HCT116 (cell line): ENCODE measurements at regions not wholly inside any gene's neighbourhood (a gene's known extent, or its start where the extent isn't known, plus 50 kb on each side); places are given as distances from the start of the nearest gene placed in this dataset.

Experiments
- ATAC-seq: fragments of 200-7000 bp; cut with Tn5 transposase; 2 replicates; pipeline ENCODE4 v1.9.1; 2020; ENCODE audit warnings: mild to moderate bottlenecking, moderate library complexity
- BruUV-seq: library from RNA; stranded (reverse); fragments of 400-500 nt; replicated peaks from 2 replicates; lab custom pipeline; 2021; lab: Mats Ljungman, UMichigan
- CTCF ChIA-PET: fragments of 300-600 bp; sonication (Branson Sonifier 250); formaldehyde crosslinking; loops from one replicate; lab custom pipeline; 2021; ENCODE audit warnings: antibody characterized with exemption; lab: Charles Lee
- POLR2A ChIA-PET: fragments of 300-600, 350-600 bp; sonication (Branson Sonifier 250); formaldehyde crosslinking; loops from one replicate; lab custom pipeline; 2021; ENCODE audit warnings: antibody characterized with exemption; lab: Charles Lee
- RAD21 ChIA-PET, 2 experiments: fragments of 300-600 bp; sonication (Branson Sonifier 250); formaldehyde crosslinking; loops; one replicate each; lab custom pipeline; 2023; ENCODE audit warnings: low total read pairs in 2 of 2; ENCODE audit not compliant: uncharacterized antibody in 2 of 2, unreplicated experiment in 2 of 2, low non-redundant PET in 1 of 2; lab: Charles Lee
- DNase-seq: peaks from one replicate; pipeline ENCODE4 v3.0.0-alpha.2; 2010; ENCODE audit warnings: low read depth, low spot score
- H2AFZ ChIP-seq: fragments of 200-600 bp; shearing (Covaris generic), sonication (generic); 2 replicates; pipeline ENCODE4 v1.6.1; 2017; ENCODE audit warnings: low read depth, mixed run types, mixed read lengths, antibody characterized with exemption, low read length; ENCODE audit not compliant: poor library complexity, severe bottlenecking
- H3K27ac ChIP-seq: 2 replicates; pipeline ENCODE4 v1.5.1; 2012; ENCODE audit warnings: low read depth, low read length
- H3K27me3 ChIP-seq: fragments of 200-600 bp; sonication (generic); 2 replicates; pipeline ENCODE4 v1.6.1; 2016; ENCODE audit warnings: mixed run types, low read length, mixed read lengths; ENCODE audit not compliant: insufficient read depth
- H3K36me3 ChIP-seq, 2 experiments: fragments of 200-500 bp in 1 of 2; fragments of 200-600 bp in 1 of 2; sonication (Bioruptor generic) in 1 of 2; sonication (generic) in 1 of 2; 2 replicates each; pipeline versions ENCODE4 v1.5.1 to v1.6.1; 2014 to 2016; ENCODE audit warnings: low read length in 2 of 2, inconsistent platforms in 1 of 2, mixed read lengths in 1 of 2, mixed run types in 1 of 2; ENCODE audit not compliant: insufficient read depth in 2 of 2, control insufficient read depth in 1 of 2
- H3K4me1 ChIP-seq, 2 experiments: fragments of 200-600 bp in 1 of 2; sonication (generic) in 1 of 2; 2 replicates each; pipeline versions ENCODE4 v1.5.1 to v1.6.1; 2012 to 2017; ENCODE audit warnings: low read length in 2 of 2, inconsistent platforms in 1 of 2, mild to moderate bottlenecking in 1 of 2, mixed read lengths in 1 of 2, mixed run types in 1 of 2, moderate library complexity in 1 of 2; ENCODE audit not compliant: insufficient read depth in 2 of 2, control insufficient read depth in 1 of 2
- H3K4me2 ChIP-seq: fragments of 200-600 bp; sonication (generic); 2 replicates; pipeline ENCODE4 v1.6.1; 2017; ENCODE audit warnings: mixed run types, low read length, mixed read lengths
- H3K4me3 ChIP-seq, 2 experiments: fragments of 200-600 bp in 1 of 2; sonication (generic) in 1 of 2; replicated peaks in 1 of 2; 2 replicates each; pipeline ENCODE4 v1.5.1; 2011 to 2016; ENCODE audit warnings: low read length in 2 of 2, control low read depth in 1 of 2, low read depth in 1 of 2, mild to moderate bottlenecking in 1 of 2, mixed read lengths in 1 of 2, mixed run types in 1 of 2
- H3K79me2 ChIP-seq: fragments of 200-600 bp; sonication (generic); 2 replicates; pipeline ENCODE4 v1.6.1; 2017; ENCODE audit warnings: mild to moderate bottlenecking, mixed run types, low read length, moderate library complexity, mixed read lengths; ENCODE audit not compliant: insufficient read depth
- H3K9ac ChIP-seq: fragments of 200-600 bp; sonication (generic); 2 replicates; pipeline ENCODE4 v1.6.1; 2016; ENCODE audit warnings: low read length, mixed read lengths
- H3K9me2 ChIP-seq: fragments of 200-600 bp; sonication (generic), shearing (Covaris generic); 2 replicates; pipeline ENCODE4 v1.6.1; 2017; ENCODE audit warnings: mixed run types, mild to moderate bottlenecking, moderate library complexity; ENCODE audit not compliant: insufficient read depth
- H3K9me3 ChIP-seq, 2 experiments: fragments of 200-500 bp in 1 of 2; fragments of 200-600 bp in 1 of 2; sonication (Bioruptor generic) in 1 of 2; sonication (generic) in 1 of 2; 2 replicates each; pipeline ENCODE4 v1.6.1; 2014 to 2017; ENCODE audit warnings: low read length in 2 of 2, mixed read lengths in 2 of 2, inconsistent platforms in 1 of 2, low read depth in 1 of 2, mild to moderate bottlenecking in 1 of 2, mixed run types in 1 of 2, moderate library complexity in 1 of 2; ENCODE audit not compliant: control insufficient read depth in 1 of 2, insufficient read depth in 1 of 2
- H4K20me1 ChIP-seq: fragments of 200-600 bp; sonication (generic), shearing (Covaris generic); 2 replicates; pipeline ENCODE4 v1.6.1; 2017; ENCODE audit warnings: mixed run types, mild to moderate bottlenecking, moderate library complexity; ENCODE audit not compliant: insufficient read depth
- ATF3 ChIP-seq: IDR thresholded peaks from 2 replicates; pipeline ENCODE4 v1.6.1; 2012
- CBX3 ChIP-seq: IDR thresholded peaks from 2 replicates; pipeline ENCODE4 v1.6.1; 2012; ENCODE audit warnings: low read depth
- CEBPB ChIP-seq: IDR thresholded peaks from 2 replicates; pipeline ENCODE4 v1.6.1; 2012; ENCODE audit warnings: low read depth
- CTCF ChIP-seq, 3 experiments: fragments of 200-600 bp in 1 of 3; sonication (generic) in 1 of 3; IDR thresholded peaks in 2 of 3; conservative IDR thresholded peaks in 1 of 3; 2 replicates each; pipeline ENCODE4 v1.5.1; 2012 to 2017; ENCODE audit warnings: low read depth in 2 of 3, low read length in 2 of 3, antibody characterized with exemption in 1 of 3, borderline replicate concordance in 1 of 3, control low read depth in 1 of 3, mild to moderate bottlenecking in 1 of 3, mixed read lengths in 1 of 3, mixed run types in 1 of 3, moderate library complexity in 1 of 3; ENCODE audit not compliant: insufficient read depth in 1 of 3
- EGR1 ChIP-seq: IDR thresholded peaks from 2 replicates; pipeline ENCODE4 v1.6.1; 2012; ENCODE audit warnings: low read depth
- ELF1 ChIP-seq: IDR thresholded peaks from 2 replicates; pipeline ENCODE4 v1.6.1; 2012; ENCODE audit warnings: low read depth, borderline replicate concordance
- EZH2 ChIP-seq: fragments of 200-600 bp; sonication (generic); IDR thresholded peaks from 2 replicates; pipeline ENCODE4 v1.6.1; 2017; ENCODE audit warnings: antibody characterized with exemption, mixed run types
- EZH2phosphoT487 ChIP-seq: fragments of 200-600 bp; IDR thresholded peaks from 2 replicates; pipeline ENCODE4 v1.6.1; 2018; ENCODE audit warnings: antibody characterized with exemption, borderline replicate concordance
- FOSL1 ChIP-seq: IDR thresholded peaks from 2 replicates; pipeline ENCODE4 v1.6.1; 2012; ENCODE audit warnings: low read depth
- JUND ChIP-seq: IDR thresholded peaks from 2 replicates; pipeline ENCODE4 v1.6.1; 2012
- MAX ChIP-seq: IDR thresholded peaks from 2 replicates; pipeline ENCODE4 v1.6.1; 2012
- POLR2AphosphoS5 ChIP-seq: IDR thresholded peaks from 2 replicates; pipeline ENCODE4 v1.6.1; 2011; ENCODE audit warnings: mild to moderate bottlenecking, low read depth, low read length, moderate library complexity
- SIN3A ChIP-seq: IDR thresholded peaks from 2 replicates; pipeline ENCODE4 v1.6.1; 2012; ENCODE audit warnings: low read depth
- ZBTB33 ChIP-seq: IDR thresholded peaks from 2 replicates; pipeline ENCODE4 v1.6.1; 2011; ENCODE audit warnings: mild to moderate bottlenecking, low read length, moderate library complexity; ENCODE audit not compliant: insufficient replicate concordance; ENCODE audit errors: extremely low read depth
- ZFX ChIP-seq: fragments of 450-650 bp; IDR thresholded peaks from 2 replicates; pipeline ENCODE4 v1.6.1; 2017
- ZNF274 ChIP-seq: fragments of 200-500 bp; sonication (Bioruptor generic); IDR thresholded peaks from 2 replicates; pipeline ENCODE4 v1.6.1; 2014; ENCODE audit warnings: mild to moderate bottlenecking, low read depth, low read length, inconsistent platforms
- intact Hi-C: fragments of 100-400 bp; cut with micrococcal nuclease; formaldehyde crosslinking; loops from 2 replicates; pipeline ENCODE4 v1.10.0; 2022

- ChIA-PET RAD21 (no interaction called here), CTCF (no interaction called here), POLR2A (no interaction called here)
- H3K9me3 ChIP-seq: peaks cover 10 to 22% of the 10 kb centered on the region in 2 experiments; a peak in 2 of 4 replicates
- no peak overlapping the region for H3K9ac ChIP-seq
- BruUV-seq: no TSS peak
- no peaks in the 10 kb centered on the region for H3K79me2 ChIP-seq
- intact Hi-C loops: no loop called here
- TF ChIP-seq FOSL1 (no peak), POLR2AphosphoS5 (no peak), EGR1 (no peak), ELF1 (no peak), JUND (no peak), SIN3A (no peak), EZH2phosphoT487 (no peak)
- H4K20me1 ChIP-seq: no peaks in the 10 kb centered on the region
- no peaks in the 10 kb centered on the region for H3K4me1 ChIP-seq
- no peak for DNase-seq
- H2AFZ ChIP-seq: no peak overlapping the region
- H3K27me3 ChIP-seq: no peaks in the 10 kb centered on the region
- ATAC-seq: no peak
- H3K36me3 ChIP-seq: no peaks in the 10 kb centered on the region
- H3K4me2 ChIP-seq: no peak overlapping the region
- H3K27ac ChIP-seq: no peak overlapping the region
- H3K9me2 ChIP-seq: no peaks in the 10 kb centered on the region
- no peak overlapping the region for H3K4me3 ChIP-seq
Observed at GRCh38 chr12:23221066-23221465, 596.1 kb downstream of the ETNK1 start.

- no peaks in the 10 kb centered on the region for H3K36me3 ChIP-seq
- no peak overlapping the region for H3K27ac ChIP-seq
- no peak overlapping the region for H3K4me3 ChIP-seq
- H3K27me3 ChIP-seq: no peaks in the 10 kb centered on the region
- no peak overlapping the region for H2AFZ ChIP-seq
- no peak overlapping the region for H3K4me2 ChIP-seq
- H3K9ac ChIP-seq: no peak overlapping the region
- H3K9me3 ChIP-seq: peaks cover 10 to 26% of the 10 kb centered on the region in 2 experiments; a peak in 2 of 4 replicates
- no peaks in the 10 kb centered on the region for H3K9me2 ChIP-seq
- ChIA-PET CTCF (no interaction called here), POLR2A (no interaction called here), RAD21 (no interaction called here)
- intact Hi-C loops: no loop called here
- DNase-seq: no peak
- H3K4me1 ChIP-seq: no peaks in the 10 kb centered on the region
- H3K79me2 ChIP-seq: no peaks in the 10 kb centered on the region
- BruUV-seq: no TSS peak
- TF ChIP-seq ZFX (no peak), ELF1 (no peak), ZNF274 (no peak), CBX3 (no peak), CTCF (IDR thresholded peaks at IDR 0.05 in 2 of 3, conservative IDR thresholded peaks at IDR 0.05 in 1 of 3; ENCODE audit: borderline replicate concordance in 1 of 3, insufficient read depth in 1 of 3, low read depth in 2 of 3, low read length in 2 of 3) (no peak), ZBTB33 (no peak), MAX (no peak), CEBPB (no peak), EZH2phosphoT487 (no peak), EZH2 (no peak), JUND (no peak), ATF3 (no peak), EGR1 (no peak), POLR2AphosphoS5 (no peak)
- ATAC-seq: no peak
- no peaks in the 10 kb centered on the region for H4K20me1 ChIP-seq
Observed at GRCh38 chr12:23221926-23222325, 597.0 kb downstream of the ETNK1 start.
